PC-3 (cell line): ENCODE measurements at regions not wholly inside any gene's neighbourhood (a gene's known extent, or its start where the extent isn't known, plus 50 kb on each side); places are given as distances from the start of the nearest gene placed in this dataset.

Experiments used
- ATAC-seq: fragments of 200-7000 bp; cut with Tn5 transposase; 2 replicates; pipeline ENCODE4 v1.9.1; 2020; ENCODE audit warnings: mild to moderate bottlenecking, moderate library complexity
- BruUV-seq: library from RNA; stranded (reverse); fragments of 400-500 nt; replicated peaks from 2 replicates; lab custom pipeline; 2021; lab: Mats Ljungman, UMichigan
- CTCF ChIA-PET: fragments of 300-600 bp; sonication (Branson Sonifier 250); formaldehyde crosslinking; loops from one replicate; lab custom pipeline; 2022; ENCODE audit warnings: antibody characterized with exemption; lab: Charles Lee
- POLR2A ChIA-PET: fragments of 300-600 bp; sonication (Branson Sonifier 250); formaldehyde crosslinking; loops from one replicate; lab custom pipeline; 2022; ENCODE audit warnings: antibody characterized with exemption; ENCODE audit not compliant: unreplicated experiment; lab: Charles Lee
- DNase-seq: peaks from one replicate; pipeline ENCODE4 v3.0.0-alpha.2; 2015
- H2AFZ ChIP-seq: fragments of 300-600 bp; sonication (generic); 2 replicates; pipeline ENCODE4 v1.6.0; 2016; ENCODE audit warnings: antibody characterized with exemption, low read length
- H3F3A ChIP-seq: fragments of 300-600 bp; sonication (generic); one replicate; pipeline ENCODE4 v1.6.0; 2017; ENCODE audit warnings: antibody characterized with exemption, low read length, control low read depth, mild to moderate bottlenecking; ENCODE audit not compliant: unreplicated experiment
- H3K27ac ChIP-seq: fragments of 300-600 bp; sonication (generic); 2 replicates; pipeline ENCODE4 v1.5.1; 2016; ENCODE audit warnings: mild to moderate bottlenecking, low read length
- H3K27me3 ChIP-seq: fragments of 300-600 bp; sonication (generic); 2 replicates; pipeline ENCODE4 v1.6.1; 2016; ENCODE audit warnings: low read length, mixed read lengths
- H3K36me3 ChIP-seq: fragments of 300-600 bp; sonication (generic); 2 replicates; pipeline ENCODE4 v1.6.1; 2016; ENCODE audit warnings: low read depth, mixed run types, low read length, mixed read lengths
- H3K4me1 ChIP-seq: fragments of 300-600 bp; sonication (generic); 2 replicates; pipeline ENCODE4 v1.5.1; 2016; ENCODE audit warnings: low read length; ENCODE audit not compliant: insufficient read depth
- H3K4me2 ChIP-seq: fragments of 300-600 bp; sonication (generic); 2 replicates; pipeline ENCODE4 v1.6.0; 2016; ENCODE audit warnings: low read length
- H3K4me3 ChIP-seq: fragments of 300-600 bp; sonication (generic); 2 replicates; pipeline ENCODE4 v1.5.1; 2016; ENCODE audit warnings: mild to moderate bottlenecking, low read length, mixed read lengths
- H3K79me2 ChIP-seq: fragments of 300-600 bp; sonication (generic); 2 replicates; pipeline ENCODE4 v1.6.1; 2017; ENCODE audit warnings: low read length, mixed read lengths
- H3K9ac ChIP-seq: fragments of 300-600 bp; sonication (generic); 2 replicates; pipeline ENCODE4 v1.6.0; 2016; ENCODE audit warnings: mild to moderate bottlenecking, low read length
- H3K9me2 ChIP-seq: fragments of 300-600 bp; sonication (generic); replicated peaks from 2 replicates; pipeline ENCODE4 v1.6.1; 2016; ENCODE audit warnings: mixed run types, low read length, mixed read lengths
- H3K9me3 ChIP-seq: fragments of 300-600 bp; sonication (generic); 2 replicates; pipeline ENCODE4 v1.6.1; 2016; ENCODE audit warnings: low read length, mixed read lengths
- H4K20me1 ChIP-seq: fragments of 300-600 bp; sonication (generic); 2 replicates; pipeline ENCODE4 v1.6.1; 2016; ENCODE audit warnings: low read length, mixed read lengths
- EZH2 ChIP-seq: fragments of 300-600 bp; sonication (generic); IDR thresholded peaks from one replicate; pipeline ENCODE4 v1.6.1; 2017; ENCODE audit warnings: antibody characterized with exemption, mild to moderate bottlenecking, low read length; ENCODE audit not compliant: unreplicated experiment
- EZH2phosphoT487 ChIP-seq: fragments of 300-600 bp; sonication (generic); IDR thresholded peaks from 2 replicates; pipeline ENCODE4 v1.6.1; 2018; ENCODE audit warnings: mild to moderate bottlenecking, antibody characterized with exemption, low read length, borderline replicate concordance
- intact Hi-C: fragments of 100-400 bp; cut with micrococcal nuclease; formaldehyde crosslinking; loops from 2 replicates; pipeline ENCODE4 v1.9.0; 2023
- TF ChIP-seq, protein P1 (sequence below): fragments of 300-600 bp; sonication (generic); conservative IDR thresholded peaks from 2 replicates; pipeline ENCODE4 v1.5.1; 2017; ENCODE audit warnings: antibody characterized with exemption, low read depth, mild to moderate bottlenecking, low read length

DNA sequence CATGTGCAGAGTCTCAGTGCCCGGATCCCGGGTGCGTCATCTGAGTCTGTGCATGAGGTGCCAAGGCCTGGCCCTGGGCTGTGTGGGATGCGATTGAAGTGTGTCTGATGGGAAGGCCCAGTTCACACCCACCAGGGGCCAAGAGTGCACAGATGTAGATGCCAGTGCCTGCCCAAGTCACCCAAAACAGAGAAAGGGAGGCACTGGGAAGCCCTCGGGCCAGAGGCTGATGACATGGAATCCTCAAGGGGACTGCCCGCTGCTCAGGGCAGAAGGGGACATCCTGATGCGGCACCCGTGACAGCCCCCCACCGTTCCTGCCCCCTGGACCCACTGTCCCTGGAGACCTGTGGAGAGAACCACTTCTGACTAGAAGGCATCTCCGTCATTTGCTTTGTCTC, 72.2 kb upstream of the ZNF479 start:
- no peak overlapping the region for H2AFZ ChIP-seq
- H3K36me3 ChIP-seq: no peaks in the 10 kb centered on the region
- no peak overlapping the region for H3K4me3 ChIP-seq
- ATAC-seq (no peak), DNase-seq (no peak)
- no peaks in the 10 kb centered on the region for H3K79me2 ChIP-seq
- no peak overlapping the region for H3K27ac ChIP-seq
- H3K4me1 ChIP-seq: no peaks in the 10 kb centered on the region
- no peaks in the 10 kb centered on the region for H3K27me3 ChIP-seq
- BruUV-seq: no TSS peak
- no peak overlapping the region for H3K9ac ChIP-seq
- H3K9me3 ChIP-seq: no peaks in the 10 kb centered on the region
- ChIA-PET POLR2A (no interaction called here), CTCF (no interaction called here)
- H3K9me2 ChIP-seq: no peaks in the 10 kb centered on the region
- H3F3A ChIP-seq: no peaks in the 10 kb centered on the region
- no peaks in the 10 kb centered on the region for H4K20me1 ChIP-seq
- intact Hi-C loops: no loop called here
- no peak for TF ChIP-seq EZH2
- TF ChIP-seq, protein P1, sequence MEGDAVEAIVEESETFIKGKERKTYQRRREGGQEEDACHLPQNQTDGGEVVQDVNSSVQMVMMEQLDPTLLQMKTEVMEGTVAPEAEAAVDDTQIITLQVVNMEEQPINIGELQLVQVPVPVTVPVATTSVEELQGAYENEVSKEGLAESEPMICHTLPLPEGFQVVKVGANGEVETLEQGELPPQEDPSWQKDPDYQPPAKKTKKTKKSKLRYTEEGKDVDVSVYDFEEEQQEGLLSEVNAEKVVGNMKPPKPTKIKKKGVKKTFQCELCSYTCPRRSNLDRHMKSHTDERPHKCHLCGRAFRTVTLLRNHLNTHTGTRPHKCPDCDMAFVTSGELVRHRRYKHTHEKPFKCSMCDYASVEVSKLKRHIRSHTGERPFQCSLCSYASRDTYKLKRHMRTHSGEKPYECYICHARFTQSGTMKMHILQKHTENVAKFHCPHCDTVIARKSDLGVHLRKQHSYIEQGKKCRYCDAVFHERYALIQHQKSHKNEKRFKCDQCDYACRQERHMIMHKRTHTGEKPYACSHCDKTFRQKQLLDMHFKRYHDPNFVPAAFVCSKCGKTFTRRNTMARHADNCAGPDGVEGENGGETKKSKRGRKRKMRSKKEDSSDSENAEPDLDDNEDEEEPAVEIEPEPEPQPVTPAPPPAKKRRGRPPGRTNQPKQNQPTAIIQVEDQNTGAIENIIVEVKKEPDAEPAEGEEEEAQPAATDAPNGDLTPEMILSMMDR: no peak
- no peak for TF ChIP-seq EZH2phosphoT487
- H3K4me2 ChIP-seq: no peak overlapping the region

- Histone ChIP-seq H3K9me2 (no peaks in the 10 kb centered on the region), H3K79me2 (no peaks in the 10 kb centered on the region), H3K4me2 (no peak overlapping the region), H2AFZ (no peak overlapping the region), H3K27me3 (no peaks in the 10 kb centered on the region), H3K4me1 (no peaks in the 10 kb centered on the region), H3F3A (no peaks in the 10 kb centered on the region), H3K4me3 (no peak overlapping the region), H3K27ac (no peak overlapping the region), H3K9ac (no peak overlapping the region), H3K36me3 (no peaks in the 10 kb centered on the region), H4K20me1 (no peaks in the 10 kb centered on the region), H3K9me3 (no peaks in the 10 kb centered on the region)
- POLR2A ChIA-PET: no interaction called here
- DNase-seq (no peak), ATAC-seq (no peak)
- CTCF ChIA-PET: no interaction called here
- TF ChIP-seq EZH2phosphoT487 (no peak), EZH2 (no peak)
- TF ChIP-seq, protein P1: no peak
- BruUV-seq: no TSS peak
- intact Hi-C loops: no loop called here
Observed at GRCh38 chr7:57205000-57205399, 72.8 kb upstream of the ZNF479 start.

DNA sequence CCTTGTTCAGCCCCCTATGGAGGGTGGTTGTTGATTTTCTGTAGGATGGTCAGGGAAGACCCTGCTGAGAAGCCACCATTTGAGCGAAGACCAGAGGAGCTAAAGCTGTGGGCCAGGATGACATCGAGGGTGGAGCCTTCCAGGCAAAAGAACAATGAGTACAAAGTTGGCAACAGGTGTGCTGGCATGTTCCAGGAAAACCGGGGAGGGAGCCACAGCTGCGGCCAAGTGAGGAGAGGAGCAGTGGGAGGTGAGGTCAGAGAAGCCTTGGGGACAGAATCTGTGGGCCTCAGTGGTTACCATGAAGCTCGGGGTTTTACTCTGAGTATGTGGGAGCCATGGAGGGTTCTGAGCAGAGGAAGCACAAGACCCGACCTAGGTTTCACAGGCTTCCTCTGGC, 75.6 kb upstream of the ZNF479 start:
- ATAC-seq (no peak), DNase-seq (no peak)
- H3K79me2 ChIP-seq: no peaks in the 10 kb centered on the region
- no TSS peak for BruUV-seq
- ChIA-PET POLR2A (no interaction called here), CTCF (no interaction called here)
- H4K20me1 ChIP-seq: no peaks in the 10 kb centered on the region
- H3K9me2 ChIP-seq: no peaks in the 10 kb centered on the region
- intact Hi-C loops: no loop called here
- no peak overlapping the region for H3K9ac ChIP-seq
- no peaks in the 10 kb centered on the region for H3K9me3 ChIP-seq
- H3K27ac ChIP-seq: no peak overlapping the region
- no peak overlapping the region for H3K4me2 ChIP-seq
- no peaks in the 10 kb centered on the region for H3K27me3 ChIP-seq
- TF ChIP-seq, protein P1: no peak
- TF ChIP-seq EZH2phosphoT487 (no peak), EZH2 (no peak)
- no peak overlapping the region for H3K4me3 ChIP-seq
- H2AFZ ChIP-seq: no peak overlapping the region
- no peaks in the 10 kb centered on the region for H3K4me1 ChIP-seq
- H3K36me3 ChIP-seq: no peaks in the 10 kb centered on the region
- no peaks in the 10 kb centered on the region for H3F3A ChIP-seq
